Endodermal cell (in vitro differentiated cells): ENCODE measurements at regions not wholly inside any gene's neighbourhood (a gene's known extent, or its start where the extent isn't known, plus 50 kb on each side); places are given as distances from the start of the nearest gene placed in this dataset.

ENCODE experiments used
- DNase-seq: peaks from one replicate; pipeline ENCODE4 v3.0.0-alpha.2; 2017
- H3K27ac ChIP-seq: 2 replicates; pipeline ENCODE4 v1.5.1; 2013; ENCODE audit warnings: mild to moderate bottlenecking, low read depth, low read length, moderate library complexity
- H3K27me3 ChIP-seq: 2 replicates; pipeline ENCODE4 v1.6.1; 2013; ENCODE audit warnings: mild to moderate bottlenecking, low read length, moderate library complexity; ENCODE audit not compliant: insufficient read depth, control insufficient read depth, poor library complexity, severe bottlenecking
- H3K36me3 ChIP-seq: 2 replicates; pipeline ENCODE4 v1.7.0; 2013; ENCODE audit warnings: mild to moderate bottlenecking, low read length, moderate library complexity; ENCODE audit not compliant: control insufficient read depth, insufficient read depth
- H3K4me1 ChIP-seq: one replicate; pipeline ENCODE4 v1.7.0; 2013; ENCODE audit warnings: low read length; ENCODE audit not compliant: control insufficient read depth, insufficient read depth
- H3K4me3 ChIP-seq: 2 replicates; pipeline ENCODE4 v1.5.1; 2013; ENCODE audit warnings: mild to moderate bottlenecking, low read length, moderate library complexity
- H3K9ac ChIP-seq: 2 replicates; pipeline ENCODE4 v1.6.1; 2013; ENCODE audit warnings: mild to moderate bottlenecking, low read length, moderate library complexity; ENCODE audit not compliant: poor library complexity, severe bottlenecking; ENCODE audit errors: extremely low read depth
- H3K9me3 ChIP-seq: 2 replicates; pipeline ENCODE4 v1.6.1; 2013; ENCODE audit warnings: mild to moderate bottlenecking, low read length, moderate library complexity; ENCODE audit not compliant: control insufficient read depth
- H3K27ac Mint-ChIP-seq: 2 replicates; pipeline ENCODE4 v1.8.0; 2020; ENCODE audit warnings: mixed read lengths
- H3K27me3 Mint-ChIP-seq: 2 replicates; pipeline ENCODE4 v1.8.0; 2021; ENCODE audit warnings: mild to moderate bottlenecking, mixed read lengths; ENCODE audit not compliant: insufficient read depth
- H3K36me3 Mint-ChIP-seq: 2 replicates; pipeline ENCODE4 v1.8.0; 2020; ENCODE audit warnings: low read depth, mixed read lengths
- H3K4me1 Mint-ChIP-seq: 2 replicates; pipeline ENCODE4 v1.8.0; 2020; ENCODE audit warnings: mixed read lengths
- H3K4me3 Mint-ChIP-seq: 2 replicates; pipeline ENCODE4 v1.8.0; 2020; ENCODE audit warnings: mild to moderate bottlenecking, moderate library complexity, mixed read lengths
- H3K9me3 Mint-ChIP-seq: 2 replicates; pipeline ENCODE4 v1.8.0; 2020; ENCODE audit warnings: mild to moderate bottlenecking, mixed read lengths
- WGBS, 2 experiments: methylation state at CpG; one replicate each; pipeline versions ENCODE4 v1.1.5 to v1.1.7; 2013; ENCODE audit warnings: missing lambda C conversion rate in 2 of 2, mixed read lengths in 1 of 2; ENCODE audit not compliant: insufficient coverage in 1 of 2, insufficient read length in 1 of 2; 5-methylcytosine and 5-hydroxymethylcytosine counted together
- TF ChIP-seq, protein P1 (sequence below): fragments of 200-600 bp; sonication (generic); conservative IDR thresholded peaks from 2 replicates; pipeline ENCODE4 v1.5.0; 2021; ENCODE audit warnings: antibody characterized with exemption, mild to moderate bottlenecking

DNA sequence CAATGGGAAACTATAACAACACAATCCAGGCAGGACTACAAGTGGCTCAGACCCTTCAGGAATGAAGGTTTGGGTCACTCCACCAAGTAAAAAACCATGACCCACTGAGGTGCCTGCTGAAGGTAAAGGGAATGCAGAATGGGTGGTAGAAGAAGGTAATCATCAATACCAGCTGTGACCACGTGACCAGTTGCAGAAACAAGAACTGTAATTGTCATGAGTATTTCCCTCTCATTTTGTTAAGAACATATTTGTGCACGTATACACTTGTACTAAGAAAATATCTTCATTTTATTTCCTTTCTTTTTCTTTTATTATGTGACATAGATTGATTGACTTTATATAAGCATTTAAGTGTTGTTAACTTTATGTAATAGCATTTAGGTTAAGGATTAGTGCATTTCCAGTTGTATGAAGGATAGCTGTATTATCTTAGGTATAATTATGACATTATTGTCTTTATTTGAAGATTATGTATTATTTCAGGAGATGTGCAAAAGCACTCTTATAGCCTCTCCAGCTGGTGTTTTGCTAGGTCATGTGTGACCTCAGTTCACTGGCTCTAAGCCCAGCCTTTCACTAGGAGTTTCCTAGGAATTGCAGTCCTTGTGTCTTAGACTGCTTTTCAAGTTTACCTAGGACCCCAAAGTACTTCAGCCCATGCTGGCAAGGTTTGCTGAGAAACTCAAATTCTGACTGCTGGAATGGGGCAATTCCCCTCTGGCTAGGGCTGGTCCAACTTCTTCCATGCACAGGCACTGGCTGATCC, 125.7 kb upstream of the DPP10 start:
- Histone ChIP-seq H3K9ac (no peak overlapping the region), H3K4me3 (no peak overlapping the region), H3K36me3 (no peaks in the 10 kb centered on the region), H3K27me3 (no peaks in the 10 kb centered on the region), H3K9me3 (no peaks in the 10 kb centered on the region), H3K4me1 (peaks cover 8% of the 10 kb centered on the region), H3K27ac (no peak overlapping the region)
- no peak for DNase-seq
- H3K36me3 Mint-ChIP-seq, result no peaks in the 10 kb centered on the region
- TF ChIP-seq, protein P1, sequence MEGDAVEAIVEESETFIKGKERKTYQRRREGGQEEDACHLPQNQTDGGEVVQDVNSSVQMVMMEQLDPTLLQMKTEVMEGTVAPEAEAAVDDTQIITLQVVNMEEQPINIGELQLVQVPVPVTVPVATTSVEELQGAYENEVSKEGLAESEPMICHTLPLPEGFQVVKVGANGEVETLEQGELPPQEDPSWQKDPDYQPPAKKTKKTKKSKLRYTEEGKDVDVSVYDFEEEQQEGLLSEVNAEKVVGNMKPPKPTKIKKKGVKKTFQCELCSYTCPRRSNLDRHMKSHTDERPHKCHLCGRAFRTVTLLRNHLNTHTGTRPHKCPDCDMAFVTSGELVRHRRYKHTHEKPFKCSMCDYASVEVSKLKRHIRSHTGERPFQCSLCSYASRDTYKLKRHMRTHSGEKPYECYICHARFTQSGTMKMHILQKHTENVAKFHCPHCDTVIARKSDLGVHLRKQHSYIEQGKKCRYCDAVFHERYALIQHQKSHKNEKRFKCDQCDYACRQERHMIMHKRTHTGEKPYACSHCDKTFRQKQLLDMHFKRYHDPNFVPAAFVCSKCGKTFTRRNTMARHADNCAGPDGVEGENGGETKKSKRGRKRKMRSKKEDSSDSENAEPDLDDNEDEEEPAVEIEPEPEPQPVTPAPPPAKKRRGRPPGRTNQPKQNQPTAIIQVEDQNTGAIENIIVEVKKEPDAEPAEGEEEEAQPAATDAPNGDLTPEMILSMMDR, result no peak
- H3K9me3 Mint-ChIP-seq, result no peaks in the 10 kb centered on the region
- H3K27me3 Mint-ChIP-seq, result no peaks in the 10 kb centered on the region
- WGBS, 2 experiments, result 93% methylated on average over 2 of the region's 2 CpGs; no CpG with 5 or more reads in 1 of the 2 experiments
- H3K4me3 Mint-ChIP-seq, result no peak overlapping the region
- peaks cover 10% of the 10 kb centered on the region for H3K4me1 Mint-ChIP-seq
- no peak overlapping the region for H3K27ac Mint-ChIP-seq

DNA sequence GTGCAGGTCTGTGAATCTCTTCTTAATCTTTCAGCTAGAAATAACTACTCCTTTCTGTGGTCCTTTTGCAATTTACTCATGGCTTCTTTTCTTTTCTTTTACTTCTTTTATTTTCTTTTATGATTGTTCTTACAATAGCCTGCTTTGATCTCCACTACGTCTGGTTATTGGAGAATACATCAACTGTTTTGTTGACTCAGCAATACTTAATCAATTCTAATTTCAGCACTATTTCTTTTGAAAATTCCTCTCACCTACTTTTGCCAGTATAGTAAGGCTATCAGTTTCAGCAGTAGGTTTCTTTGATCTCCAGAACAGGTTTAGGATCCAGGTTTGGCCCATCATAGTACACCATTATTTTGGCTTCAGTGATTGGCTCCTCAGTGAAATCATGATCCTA, 111.8 kb upstream of the DPP10 start:
- no peak for DNase-seq
- Histone ChIP-seq H3K36me3 (no peaks in the 10 kb centered on the region), H3K4me3 (no peak overlapping the region), H3K27ac (no peak overlapping the region), H3K27me3 (no peaks in the 10 kb centered on the region), H3K9me3 (no peaks in the 10 kb centered on the region), H3K9ac (no peak overlapping the region), H3K4me1 (peaks cover 3% of the 10 kb centered on the region)
- TF ChIP-seq, protein P1, result no peak
- no peaks in the 10 kb centered on the region for H3K9me3 Mint-ChIP-seq
- H3K27ac Mint-ChIP-seq, result no peak overlapping the region
- H3K27me3 Mint-ChIP-seq, result no peaks in the 10 kb centered on the region
- H3K4me1 Mint-ChIP-seq, result no peaks in the 10 kb centered on the region
- 92 to 96% methylated on average over 1 of the region's 1 CpG for WGBS, 2 experiments
- no peak overlapping the region for H3K4me3 Mint-ChIP-seq
- no peaks in the 10 kb centered on the region for H3K36me3 Mint-ChIP-seq

- 90% methylated on average over 2 to 3 of the region's 3 CpGs for WGBS, 2 experiments
Observed at GRCh38 chr2:114331934-114332333, 110.5 kb upstream of the DPP10 start.

More at GRCh38 chr2:114331934-114332333, 110.5 kb upstream of the DPP10 start:
- Histone ChIP-seq H3K9ac (no peak overlapping the region), H3K27me3 (no peaks in the 10 kb centered on the region), H3K4me1 (peaks cover 3% of the 10 kb centered on the region), H3K4me3 (no peak overlapping the region), H3K36me3 (no peaks in the 10 kb centered on the region), H3K27ac (no peak overlapping the region), H3K9me3 (no peaks in the 10 kb centered on the region)
- Mint-ChIP-seq H3K4me1 (no peaks in the 10 kb centered on the region), H3K36me3 (no peaks in the 10 kb centered on the region), H3K27ac (no peak overlapping the region), H3K4me3 (no peak overlapping the region), H3K27me3 (no peaks in the 10 kb centered on the region), H3K9me3 (no peaks in the 10 kb centered on the region)
- TF ChIP-seq, protein P1, result no peak
- DNase-seq, result no peak
